ENCODE measurements at regions not wholly inside any gene's neighbourhood (a gene's known extent, or its start where the extent isn't known, plus 50 kb on each side); places are given as distances from the start of the nearest gene placed in this dataset.

- no peaks in the 10 kb centered on the region for H3K27me3 ChIP-seq
- H3K4me1 ChIP-seq: no peaks in the 10 kb centered on the region
- no peaks in the 10 kb centered on the region for H3K36me3 ChIP-seq
- no peaks in the 10 kb centered on the region for H3K9me3 ChIP-seq
- WGBS, 2 donors: 88 to 90% methylated on average over 8 of the region's 8 CpGs
- no peak overlapping the region for H3K27ac ChIP-seq
- no peak for DNase-seq (ENCODE audit: low spot score in 2 of 2)
- H3K4me3 ChIP-seq: no peak overlapping the region
- TF ChIP-seq EP300 (IDR thresholded peaks at IDR 0.05) (no peak), POLR2A (IDR thresholded peaks at IDR 0.05) (no peak)
These were observed 180.7 kb downstream of the TEX36 start for GRCh38 chr10:125502276-125502675.

GRCh38 chr10:125495386-125495785 is 187.6 kb downstream of the TEX36 start:
- H3K9me3 ChIP-seq: no peaks in the 10 kb centered on the region
- H3K4me3 ChIP-seq: no peak overlapping the region
- H3K4me1 ChIP-seq: no peaks in the 10 kb centered on the region
- no peak overlapping the region for H3K27ac ChIP-seq
- 71 to 78% methylated on average over 4 of the region's 4 CpGs for WGBS, 2 donors
- no peak for DNase-seq (ENCODE audit: low spot score in 2 of 2)
- H3K36me3 ChIP-seq: no peaks in the 10 kb centered on the region
- no peaks in the 10 kb centered on the region for H3K27me3 ChIP-seq
- TF ChIP-seq CTCF (IDR thresholded peaks at IDR 0.05) (no peak), EP300 (IDR thresholded peaks at IDR 0.05) (no peak), POLR2A (IDR thresholded peaks at IDR 0.05) (no peak)

- TF ChIP-seq CTCF (IDR thresholded peaks at IDR 0.05) (no peak), POLR2A (IDR thresholded peaks at IDR 0.05) (no peak), EP300 (IDR thresholded peaks at IDR 0.05) (no peak)
- no peaks in the 10 kb centered on the region for H3K9me3 ChIP-seq
- no peak overlapping the region for H3K27ac ChIP-seq
- WGBS, 2 donors: 60 to 63% methylated on average over 10 of the region's 10 CpGs
- H3K4me1 ChIP-seq: no peaks in the 10 kb centered on the region
- H3K27me3 ChIP-seq: no peaks in the 10 kb centered on the region
- DNase-seq (ENCODE audit: low spot score in 2 of 2): no peak
- H3K4me3 ChIP-seq: no peak overlapping the region
- no peaks in the 10 kb centered on the region for H3K36me3 ChIP-seq
These were observed 188.2 kb downstream of the TEX36 start for GRCh38 chr10:125494651-125495239.

GRCh38 chr10:125491381-125491780 is 191.6 kb downstream of the TEX36 start:
- no peak overlapping the region for H3K27ac ChIP-seq
- no peaks in the 10 kb centered on the region for H3K27me3 ChIP-seq
- WGBS, 2 donors: 80 to 83% methylated on average over 2 of the region's 2 CpGs
- no peak for DNase-seq (ENCODE audit: low spot score in 2 of 2)
- TF ChIP-seq CTCF (IDR thresholded peaks at IDR 0.05) (no peak), POLR2A (IDR thresholded peaks at IDR 0.05) (no peak), EP300 (IDR thresholded peaks at IDR 0.05) (no peak)
- no peaks in the 10 kb centered on the region for H3K4me1 ChIP-seq
- H3K36me3 ChIP-seq: no peaks in the 10 kb centered on the region
- no peaks in the 10 kb centered on the region for H3K9me3 ChIP-seq
- no peak overlapping the region for H3K4me3 ChIP-seq

GRCh38 chr10:125489731-125490130 is 193.2 kb downstream of the TEX36 start:
- TF ChIP-seq CTCF (IDR thresholded peaks at IDR 0.05) (no peak), EP300 (IDR thresholded peaks at IDR 0.05) (no peak), POLR2A (IDR thresholded peaks at IDR 0.05) (no peak)
- Histone ChIP-seq H3K27ac (no peak overlapping the region), H3K4me1 (no peaks in the 10 kb centered on the region), H3K4me3 (no peak overlapping the region), H3K36me3 (no peaks in the 10 kb centered on the region), H3K27me3 (no peaks in the 10 kb centered on the region), H3K9me3 (no peaks in the 10 kb centered on the region)
- WGBS, 2 donors: 32 to 47% methylated on average over 6 of the region's 6 CpGs
- no peak for DNase-seq (ENCODE audit: low spot score in 2 of 2)

- H3K9me3 ChIP-seq: no peaks in the 10 kb centered on the region
- no peak for TF ChIP-seq CTCF (IDR thresholded peaks at IDR 0.05)
- no peak for TF ChIP-seq EP300 (IDR thresholded peaks at IDR 0.05)
- TF ChIP-seq POLR2A (IDR thresholded peaks at IDR 0.05): no peak
- no peaks in the 10 kb centered on the region for H3K27me3 ChIP-seq
- H3K4me1 ChIP-seq: no peaks in the 10 kb centered on the region
- no peaks in the 10 kb centered on the region for H3K36me3 ChIP-seq
- H3K4me3 ChIP-seq: no peak overlapping the region
- no peak for DNase-seq (ENCODE audit: low spot score in 2 of 2)
- 73 to 79% methylated on average over 4 of the region's 4 CpGs for WGBS, 2 donors
- H3K27ac ChIP-seq: no peak overlapping the region
These were observed 197.3 kb downstream of the TEX36 start for GRCh38 chr10:125485665-125486064.
